ENCODE measurements at regions not wholly inside any gene's neighbourhood (a gene's known extent, or its start where the extent isn't known, plus 50 kb on each side); places are given as distances from the start of the nearest gene placed in this dataset.
"Not testable (repeated sequence)": the region's sequence is repeated elsewhere in the genome, so short reads cannot be mapped to it uniquely, and the experiment has no call there.

DNA sequence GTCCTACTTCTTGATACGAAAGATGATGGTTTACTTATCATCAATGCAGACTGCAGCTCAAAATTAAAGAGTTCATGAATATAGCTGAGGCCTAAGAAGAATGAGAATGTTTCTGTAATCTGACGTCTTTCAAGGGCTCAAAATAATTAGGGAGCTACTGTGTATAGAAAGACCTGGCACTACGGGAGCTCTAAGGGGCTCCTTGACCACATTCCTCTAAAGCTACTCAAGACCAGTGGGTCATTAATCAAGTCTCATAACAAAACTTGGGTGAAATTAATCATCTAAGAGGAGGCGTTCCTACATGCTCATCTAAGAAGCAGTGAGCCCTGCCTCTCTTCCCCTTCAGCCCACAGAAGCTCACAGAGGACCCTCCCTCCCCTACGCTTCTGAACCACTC, 863.8 kb upstream of the AUTS2 start:
- no peak overlapping the region for H3K27ac Mint-ChIP-seq
- no peaks in the 10 kb centered on the region for H3K27me3 Mint-ChIP-seq
- H3K4me1 Mint-ChIP-seq: no peaks in the 10 kb centered on the region
- H3K9me3 Mint-ChIP-seq: peaks cover 4% of the 10 kb centered on the region
- no peaks in the 10 kb centered on the region for H3K36me3 Mint-ChIP-seq
- H3K4me3 Mint-ChIP-seq: no peak overlapping the region

DNA sequence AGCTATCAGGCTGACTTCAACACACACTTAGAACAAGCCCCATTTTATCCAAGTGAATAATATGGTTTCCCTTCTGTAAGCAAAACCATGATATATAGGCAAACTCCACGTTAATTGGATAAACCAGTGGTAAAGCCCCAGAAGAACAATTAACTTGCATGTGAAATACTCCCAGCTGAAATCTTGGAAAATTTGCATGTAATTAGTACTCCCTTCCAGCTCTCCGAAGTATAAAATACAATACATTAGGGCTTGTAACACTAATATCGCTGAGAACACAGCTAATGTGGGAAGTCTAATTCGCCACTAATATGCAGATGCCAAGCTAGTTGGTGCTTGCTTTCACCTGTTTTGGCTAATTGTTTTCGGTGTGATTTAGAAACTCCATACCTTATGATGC, 859.0 kb upstream of the AUTS2 start:
- no peak overlapping the region for H3K27ac Mint-ChIP-seq
- H3K36me3 Mint-ChIP-seq: no peaks in the 10 kb centered on the region
- H3K27me3 Mint-ChIP-seq: no peaks in the 10 kb centered on the region
- no peaks in the 10 kb centered on the region for H3K9me3 Mint-ChIP-seq
- H3K4me1 Mint-ChIP-seq: no peaks in the 10 kb centered on the region
- H3K4me3 Mint-ChIP-seq: no peak overlapping the region

DNA sequence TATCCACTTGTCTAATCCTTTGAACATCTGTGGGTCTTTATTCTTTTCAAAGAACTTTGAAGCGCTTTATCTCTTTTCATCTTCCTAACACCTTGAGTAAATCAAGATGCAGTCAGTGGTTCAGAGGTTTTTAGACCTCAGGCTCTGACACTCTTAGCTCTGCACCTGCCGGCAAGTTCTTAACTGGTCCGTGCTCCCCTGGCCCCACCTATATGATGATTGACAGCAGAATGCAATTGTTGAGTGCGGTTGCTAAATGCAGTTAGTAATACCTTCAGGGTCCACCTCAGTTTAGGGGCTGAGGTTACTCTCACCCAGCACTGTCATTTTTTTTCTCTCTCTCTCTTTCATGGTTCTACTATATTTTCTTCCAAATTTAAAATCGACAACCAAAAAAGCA, 854.2 kb upstream of the AUTS2 start:
- Mint-ChIP-seq H3K27ac (no peak overlapping the region), H3K36me3 (no peaks in the 10 kb centered on the region), H3K4me3 (no peak overlapping the region), H3K4me1 (no peaks in the 10 kb centered on the region), H3K27me3 (no peaks in the 10 kb centered on the region), H3K9me3 (no peaks in the 10 kb centered on the region)

DNA sequence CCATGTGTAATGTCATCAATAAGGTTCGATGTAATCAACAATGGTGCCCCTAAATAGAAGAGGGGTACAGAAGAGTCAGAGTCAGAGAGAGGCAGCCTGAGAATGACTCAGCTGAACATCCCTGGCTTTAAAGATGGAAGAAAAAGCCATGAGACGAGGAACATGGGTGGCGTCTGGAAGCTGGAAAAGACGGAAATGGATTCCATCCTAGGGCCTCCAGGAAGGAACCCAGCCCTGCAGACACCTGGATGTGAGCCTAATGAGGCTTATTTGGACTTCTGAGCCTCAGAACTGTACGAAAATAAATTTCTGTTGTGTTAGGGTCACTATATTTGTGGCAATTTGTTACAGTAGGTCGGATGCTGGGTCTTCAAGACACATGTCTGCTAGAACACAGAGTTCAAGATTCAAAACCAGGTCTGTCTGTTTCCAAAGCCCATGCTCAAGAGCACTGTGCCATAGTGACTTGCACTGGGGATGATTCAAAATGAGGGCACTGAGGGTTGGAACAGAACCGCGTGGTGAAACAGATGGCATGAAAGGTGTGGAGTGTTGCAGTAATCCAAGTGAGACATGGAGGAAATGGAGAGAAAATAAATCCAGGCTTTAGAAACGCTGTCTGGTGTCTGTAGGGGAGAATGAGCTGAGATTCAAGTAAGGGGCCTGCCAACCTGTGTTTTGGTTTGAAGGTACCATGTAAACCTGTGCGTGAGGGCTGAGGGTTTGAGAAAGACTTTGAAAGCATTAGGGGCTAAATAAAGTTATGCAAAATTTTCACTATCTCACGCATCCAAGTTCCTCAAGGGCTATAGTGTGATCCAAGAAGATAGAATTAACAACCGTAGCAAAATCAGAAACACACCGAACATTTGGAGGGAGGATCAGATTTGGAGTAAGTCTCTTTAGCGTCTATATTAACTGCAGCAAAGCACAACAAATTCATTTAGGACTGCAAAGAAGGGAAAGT, 849.1 kb upstream of the AUTS2 start:
- no peaks in the 10 kb centered on the region for H3K4me1 Mint-ChIP-seq
- peaks cover 14% of the 10 kb centered on the region for H3K9me3 Mint-ChIP-seq
- H3K36me3 Mint-ChIP-seq: no peaks in the 10 kb centered on the region
- no peak overlapping the region for H3K27ac Mint-ChIP-seq
- no peak overlapping the region for H3K4me3 Mint-ChIP-seq
- no peaks in the 10 kb centered on the region for H3K27me3 Mint-ChIP-seq

DNA sequence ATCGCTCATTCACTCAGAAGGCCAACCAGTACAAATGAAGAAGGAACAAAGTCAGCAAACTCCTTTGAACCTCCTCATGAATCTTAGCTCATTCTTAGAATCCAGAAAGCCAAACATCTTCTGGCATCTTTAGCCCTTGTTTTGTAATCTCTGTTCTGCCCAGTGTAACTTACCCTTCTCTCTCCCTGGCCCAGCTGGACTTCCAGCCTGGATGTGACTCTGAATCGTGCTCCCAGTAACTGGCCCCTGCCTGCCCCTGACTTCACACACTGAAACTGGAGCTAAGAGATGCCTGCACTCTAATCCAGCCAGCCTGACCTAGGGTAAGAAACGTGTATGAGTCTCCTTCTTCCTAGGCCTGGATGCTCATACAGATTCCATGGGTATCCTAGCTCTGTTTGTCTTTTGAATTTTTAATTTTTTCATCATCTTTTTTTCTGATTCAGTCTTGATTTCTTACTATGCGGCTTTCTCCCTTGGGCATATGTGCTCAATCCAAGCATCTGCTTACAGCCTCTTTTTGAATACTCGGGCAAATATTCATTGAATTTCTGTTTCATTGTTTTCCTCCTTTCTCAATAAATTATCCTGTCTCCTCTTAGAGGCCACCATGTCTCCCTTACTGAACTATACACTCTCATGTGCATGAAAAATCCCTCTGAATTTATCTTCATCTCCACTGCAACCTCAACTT, 845.6 kb upstream of the AUTS2 start:
- Mint-ChIP-seq H3K27ac (no peak overlapping the region), H3K27me3 (no peaks in the 10 kb centered on the region), H3K4me1 (no peaks in the 10 kb centered on the region), H3K9me3 (peaks cover 14% of the 10 kb centered on the region), H3K4me3 (no peak overlapping the region), H3K36me3 (no peaks in the 10 kb centered on the region)

DNA sequence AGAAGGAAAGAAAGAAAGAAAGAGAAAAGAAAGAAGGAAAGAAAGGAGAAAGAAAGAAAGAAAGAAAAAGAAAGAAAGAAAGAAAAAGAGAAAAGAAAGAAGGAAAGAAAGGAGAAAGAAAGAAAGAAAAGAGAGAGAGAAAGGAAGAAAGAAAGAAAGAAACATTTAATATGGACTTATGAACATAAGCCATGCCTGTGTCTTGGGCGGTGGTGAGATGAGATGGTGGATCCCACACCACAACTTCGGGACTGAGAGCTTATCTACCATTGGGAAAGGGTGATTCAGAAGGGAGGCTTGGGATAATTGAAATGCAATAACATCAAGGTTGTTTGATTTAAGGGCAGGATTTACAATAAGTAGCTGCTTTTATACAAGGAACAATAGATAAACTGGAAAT, 843.9 kb upstream of the AUTS2 start:
- Mint-ChIP-seq H3K27ac (no peak overlapping the region), H3K4me1 (no peaks in the 10 kb centered on the region), H3K9me3 (peaks cover 10% of the 10 kb centered on the region), H3K36me3 (no peaks in the 10 kb centered on the region), H3K27me3 (no peaks in the 10 kb centered on the region), H3K4me3 (no peak overlapping the region)

DNA sequence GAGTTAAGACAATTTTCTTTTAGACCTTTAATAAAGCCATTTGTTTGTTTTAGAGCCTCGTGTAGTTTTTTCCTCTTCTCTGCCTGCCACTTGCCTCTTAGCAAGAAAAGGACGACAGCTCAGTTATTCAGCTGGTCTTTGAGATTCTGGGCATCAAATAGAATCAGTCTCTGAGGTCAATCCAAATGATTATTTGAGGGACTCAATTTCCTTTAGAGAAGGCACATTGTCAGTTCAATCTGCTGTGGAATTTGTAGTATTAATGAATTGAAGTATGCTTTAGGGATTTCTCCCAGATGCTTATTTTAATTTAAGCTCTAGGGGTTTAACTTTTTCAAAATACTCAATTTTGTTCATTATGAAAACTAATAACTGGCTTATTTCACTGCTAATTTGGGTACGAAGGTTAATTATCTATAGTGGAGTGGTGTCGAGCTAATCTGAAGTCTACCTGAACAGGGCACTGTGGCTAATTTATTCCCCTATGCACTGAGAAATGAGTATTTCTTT, 841.2 kb upstream of the AUTS2 start:
- Mint-ChIP-seq H3K4me1 (no peaks in the 10 kb centered on the region), H3K4me3 (no peak overlapping the region), H3K9me3 (peaks cover 8% of the 10 kb centered on the region), H3K27me3 (no peaks in the 10 kb centered on the region), H3K27ac (no peak overlapping the region), H3K36me3 (no peaks in the 10 kb centered on the region)

DNA sequence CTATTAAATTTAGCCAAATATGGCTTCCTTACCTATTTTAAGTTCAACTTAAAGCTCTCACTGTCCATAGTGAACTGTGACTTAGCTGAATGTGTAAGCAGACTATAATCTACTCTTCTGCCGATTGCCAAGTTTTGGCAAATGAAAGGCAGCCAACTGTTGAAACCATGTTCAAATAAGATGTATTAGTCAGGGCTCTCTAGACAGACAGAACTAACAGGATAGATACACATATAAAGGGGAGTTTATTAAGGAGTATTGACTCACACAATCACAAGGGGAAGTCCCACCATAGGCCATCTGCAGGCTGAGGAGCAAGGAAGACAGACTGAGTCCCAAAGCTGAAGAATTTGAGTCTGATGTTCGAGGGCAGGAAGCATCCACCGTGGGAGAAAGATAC, 837.7 kb upstream of the AUTS2 start:
- H3K4me1 Mint-ChIP-seq: no peaks in the 10 kb centered on the region
- H3K27ac Mint-ChIP-seq: no peak overlapping the region
- no peak overlapping the region for H3K4me3 Mint-ChIP-seq
- no peaks in the 10 kb centered on the region for H3K9me3 Mint-ChIP-seq
- H3K36me3 Mint-ChIP-seq: no peaks in the 10 kb centered on the region
- H3K27me3 Mint-ChIP-seq: no peaks in the 10 kb centered on the region

DNA sequence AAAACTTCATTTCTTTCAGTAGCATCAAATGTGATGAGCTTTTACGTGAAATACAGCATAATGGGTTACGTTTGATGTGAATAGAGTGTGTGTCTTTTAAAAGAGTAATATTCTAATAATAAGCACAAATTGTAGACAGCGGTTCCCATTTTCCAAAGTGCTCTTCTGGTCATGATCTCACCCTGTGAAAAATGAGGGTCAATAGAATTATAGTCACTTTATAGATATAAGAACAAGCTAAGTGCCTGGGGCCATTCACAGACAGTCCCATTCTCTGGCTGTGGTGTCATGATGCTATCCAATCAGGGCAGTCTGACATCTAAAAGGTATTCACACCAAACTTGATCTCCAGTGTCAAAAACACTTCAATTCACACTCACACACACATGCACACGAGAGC, 830.8 kb upstream of the AUTS2 start:
- Mint-ChIP-seq H3K27me3 (no peaks in the 10 kb centered on the region), H3K4me1 (no peaks in the 10 kb centered on the region), H3K9me3 (no peaks in the 10 kb centered on the region), H3K36me3 (no peaks in the 10 kb centered on the region), H3K4me3 (no peak overlapping the region), H3K27ac (no peak overlapping the region)

DNA sequence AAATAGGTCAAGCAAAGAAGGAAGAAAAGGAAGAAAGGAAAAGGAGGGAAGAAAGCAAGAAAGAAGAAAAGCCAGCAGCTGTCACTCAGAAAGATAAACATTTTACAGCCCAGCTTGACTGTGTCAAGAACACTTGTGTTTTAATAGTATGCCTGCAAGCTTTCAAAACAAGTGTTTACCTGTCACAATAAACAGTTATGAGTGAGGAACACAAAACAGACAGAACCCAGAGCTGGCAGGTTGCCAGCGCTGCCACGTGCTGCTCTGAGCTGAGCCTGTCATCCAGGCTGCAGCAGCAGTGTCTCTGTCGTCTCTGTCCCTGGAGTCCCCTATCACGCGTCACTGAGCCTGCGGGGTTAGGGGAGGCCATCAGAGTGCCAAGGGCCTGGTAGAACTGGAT, 827.6 kb upstream of the AUTS2 start:
- Mint-ChIP-seq H3K27me3 (no peaks in the 10 kb centered on the region), H3K4me3 (no peak overlapping the region), H3K27ac (no peak overlapping the region), H3K9me3 (peaks cover 6% of the 10 kb centered on the region), H3K4me1 (no peaks in the 10 kb centered on the region), H3K36me3 (no peaks in the 10 kb centered on the region)

DNA sequence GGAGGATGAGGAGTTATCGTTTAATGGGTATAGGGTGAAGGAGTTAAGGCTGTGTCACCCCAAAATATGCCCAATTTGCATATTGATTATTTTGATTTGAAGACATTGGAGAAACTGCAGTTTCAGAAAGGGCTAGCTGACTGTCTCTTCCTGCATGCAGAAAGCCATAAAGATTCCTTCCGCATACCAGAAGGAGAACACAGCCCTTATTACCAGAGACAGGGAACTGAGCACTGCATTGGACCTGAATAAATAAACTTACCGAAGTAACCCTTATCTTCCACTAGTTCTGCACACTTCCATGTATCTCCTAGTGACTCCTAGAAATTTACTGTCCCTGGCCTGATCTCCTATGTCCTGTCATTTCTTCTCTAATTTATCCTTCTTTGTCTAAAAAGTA, 821.9 kb upstream of the AUTS2 start:
- Mint-ChIP-seq H3K4me1 (no peaks in the 10 kb centered on the region), H3K4me3 (no peak overlapping the region), H3K9me3 (peaks cover 21% of the 10 kb centered on the region), H3K36me3 (no peaks in the 10 kb centered on the region), H3K27me3 (no peaks in the 10 kb centered on the region), H3K27ac (no peak overlapping the region)

DNA sequence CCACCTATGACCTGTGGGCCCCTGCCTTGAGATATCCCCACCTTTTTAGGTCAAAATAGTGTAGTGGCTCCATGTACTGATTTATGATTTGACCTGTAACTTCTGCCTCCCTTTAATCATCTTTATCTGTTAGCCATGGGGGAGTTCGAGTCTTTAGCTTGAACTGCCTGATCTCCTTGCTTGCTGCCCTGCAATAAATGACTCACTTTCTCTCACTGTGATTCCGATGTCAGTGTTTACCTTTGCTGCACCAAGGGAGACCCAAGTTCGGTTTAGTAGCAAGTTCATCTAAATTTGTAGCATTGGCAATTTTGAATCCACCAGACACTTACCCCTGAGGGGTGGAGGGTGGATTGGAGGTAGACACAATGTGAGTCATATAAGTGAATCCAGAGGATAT, 814.6 kb upstream of the AUTS2 start:
- no peaks in the 10 kb centered on the region for H3K4me1 Mint-ChIP-seq

DNA sequence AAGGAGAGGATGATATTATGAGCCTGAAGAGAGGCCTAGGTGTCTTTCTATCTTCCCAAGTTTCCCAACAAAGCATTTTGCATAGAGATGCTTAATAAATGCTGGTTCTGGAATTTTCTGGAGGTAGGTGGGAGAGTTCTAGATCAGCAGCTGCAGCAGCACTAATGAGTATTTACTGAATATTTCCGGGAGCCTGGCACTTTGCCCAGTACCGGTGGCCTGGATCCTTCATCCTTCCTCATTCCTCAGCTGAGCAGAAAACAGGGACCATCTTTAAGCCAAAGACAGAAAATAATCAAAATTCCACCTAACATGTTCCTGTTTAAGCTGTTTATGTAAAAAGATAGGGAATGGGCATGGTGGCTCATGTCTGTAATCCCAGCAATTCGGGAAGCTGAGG, 813.2 kb upstream of the AUTS2 start:
- Mint-ChIP-seq H3K4me3 (no peak overlapping the region), H3K27me3 (no peaks in the 10 kb centered on the region), H3K36me3 (no peaks in the 10 kb centered on the region), H3K4me1 (no peaks in the 10 kb centered on the region), H3K9me3 (peaks cover 6% of the 10 kb centered on the region), H3K27ac (no peak overlapping the region)

More for the DNA sequence above, 814.6 kb upstream of the AUTS2 start:
- Mint-ChIP-seq H3K27ac (no peak overlapping the region), H3K27me3 (no peaks in the 10 kb centered on the region), H3K4me3 (no peak overlapping the region), H3K36me3 (no peaks in the 10 kb centered on the region), H3K9me3 (peaks cover 16% of the 10 kb centered on the region)

DNA sequence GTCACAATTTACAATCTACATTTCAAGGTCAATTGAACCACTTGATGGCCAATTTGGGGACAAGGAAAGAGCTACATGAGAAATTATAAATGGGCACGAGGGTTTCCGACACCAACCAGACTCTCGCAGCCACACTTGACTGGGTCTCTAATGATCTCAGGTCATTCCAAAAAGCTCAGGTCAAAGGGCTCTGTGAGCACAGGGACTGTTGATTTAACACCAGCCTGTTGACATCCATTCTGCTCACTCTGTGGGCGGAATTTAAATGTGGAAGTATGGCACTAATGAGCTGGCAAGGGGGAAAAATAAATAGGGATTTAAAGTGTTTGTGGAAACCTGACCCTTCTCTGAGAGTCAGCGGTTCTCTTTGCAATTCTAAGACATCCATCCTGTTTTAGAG, 810.7 kb upstream of the AUTS2 start:
- H3K9me3 Mint-ChIP-seq: peaks cover 6% of the 10 kb centered on the region
- no peaks in the 10 kb centered on the region for H3K36me3 Mint-ChIP-seq
- H3K4me1 Mint-ChIP-seq: no peaks in the 10 kb centered on the region
- H3K27me3 Mint-ChIP-seq: no peaks in the 10 kb centered on the region
- H3K4me3 Mint-ChIP-seq: no peak overlapping the region
- no peak overlapping the region for H3K27ac Mint-ChIP-seq

DNA sequence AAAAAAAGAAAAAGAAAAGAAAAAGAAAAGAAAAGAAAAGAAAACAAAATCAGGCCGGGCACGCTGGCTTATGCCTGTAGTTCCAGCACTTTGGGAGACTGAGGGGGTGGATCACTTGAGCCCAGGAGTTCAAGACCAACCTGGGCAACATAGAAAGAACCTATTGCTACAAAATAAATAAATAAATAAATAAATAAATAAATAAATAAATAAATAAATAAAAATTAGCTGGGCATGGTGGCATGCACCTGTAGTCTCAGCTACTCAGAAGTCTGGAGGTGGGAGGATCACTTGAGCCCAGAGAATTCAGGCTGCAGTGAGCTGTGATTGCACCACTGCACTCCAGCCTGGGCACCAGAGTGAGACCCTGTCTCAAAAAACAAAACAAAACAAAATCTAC, 809.7 kb upstream of the AUTS2 start:
- not testable (repeated sequence) for H3K9me3 Mint-ChIP-seq, H3K36me3 Mint-ChIP-seq, H3K27ac Mint-ChIP-seq, H3K4me1 Mint-ChIP-seq, H3K4me3 Mint-ChIP-seq, H3K27me3 Mint-ChIP-seq

DNA sequence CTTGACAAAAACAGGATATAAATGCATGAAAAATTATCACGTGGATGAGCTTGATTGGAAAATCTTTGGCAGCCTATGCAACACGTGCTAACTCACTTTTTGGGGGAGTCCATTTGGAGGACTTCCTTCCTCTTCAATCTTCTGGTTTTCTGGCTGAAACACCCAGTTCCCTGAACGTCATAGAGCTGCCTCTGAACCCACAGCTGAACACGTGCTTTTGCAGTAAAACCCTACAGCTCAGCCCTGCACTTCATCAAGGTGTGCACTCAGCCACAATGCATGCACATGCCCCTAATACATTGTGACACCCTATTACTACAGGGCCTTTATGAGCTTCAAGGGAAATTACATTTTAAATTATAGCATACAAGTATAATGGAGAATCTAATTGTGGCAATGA, 808.7 kb upstream of the AUTS2 start:
- no peaks in the 10 kb centered on the region for H3K27me3 Mint-ChIP-seq
- no peaks in the 10 kb centered on the region for H3K4me1 Mint-ChIP-seq
- H3K4me3 Mint-ChIP-seq: no peak overlapping the region
- no peaks in the 10 kb centered on the region for H3K36me3 Mint-ChIP-seq
- peaks cover 5% of the 10 kb centered on the region for H3K9me3 Mint-ChIP-seq
- no peak overlapping the region for H3K27ac Mint-ChIP-seq
